ENCODE measurements at regions not wholly inside any gene's neighbourhood (a gene's known extent, or its start where the extent isn't known, plus 50 kb on each side); places are given as distances from the start of the nearest gene placed in this dataset.

DNA sequence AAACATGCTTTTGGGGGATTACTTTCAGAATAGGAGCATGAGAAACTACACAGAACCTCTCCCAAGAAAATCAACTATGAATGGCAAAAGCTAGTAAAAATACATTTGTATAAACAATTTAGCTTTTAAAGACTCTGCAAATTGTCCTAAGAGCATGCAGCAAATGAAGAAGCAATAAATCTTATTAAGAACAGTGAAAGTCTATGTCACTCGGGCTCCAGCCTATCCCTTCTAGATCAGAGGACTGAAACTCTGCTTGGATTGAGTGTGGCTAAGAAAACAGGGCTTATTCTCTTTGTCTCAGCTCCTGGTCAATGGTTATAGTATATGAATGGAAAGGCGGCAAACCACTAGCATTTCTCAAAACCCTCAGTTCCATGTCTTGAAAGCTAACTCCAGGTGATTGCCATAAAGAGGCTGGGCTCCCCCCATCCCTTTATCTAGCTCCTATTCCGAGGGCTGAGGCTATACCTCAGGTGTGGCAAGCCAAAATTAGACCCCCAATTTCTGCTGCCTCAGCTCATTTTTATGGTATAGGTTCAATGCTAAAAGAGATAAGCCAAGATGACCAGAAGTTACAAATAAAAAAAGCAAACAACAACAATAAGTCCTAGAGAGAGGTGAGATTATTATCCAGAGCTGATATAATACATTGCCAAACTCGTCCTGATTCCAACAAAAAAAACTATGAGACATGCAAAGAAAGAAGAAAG, 953.2 kb downstream of the SLITRK6 start:
- TF ChIP-seq CTCF (IDR thresholded peaks at IDR 0.05; ENCODE audit: borderline replicate concordance, extremely low read depth, low read length, poor library complexity, severe bottlenecking) = no peak
- TF ChIP-seq EZH2 (IDR thresholded peaks at IDR 0.05; ENCODE audit: borderline replicate concordance, low read depth, low read length, severe bottlenecking) = no peak
